ENCODE measurements at regions not wholly inside any gene's neighbourhood (a gene's known extent, or its start where the extent isn't known, plus 50 kb on each side); places are given as distances from the start of the nearest gene placed in this dataset.

- H2AFZ ChIP-seq, result no peak overlapping the region
- H3K27me3 ChIP-seq, result no peaks in the 10 kb centered on the region
- 70% methylated on average over 4 of the region's 4 CpGs for WGBS (ENCODE audit: low lambda C conversion rate, missing lambda C conversion rate)
- H3K36me3 ChIP-seq (replicated peaks; ENCODE audit: insufficient read depth, low read depth), result no peaks in the 10 kb centered on the region
- no peaks in the 10 kb centered on the region for H3K9me2 ChIP-seq (replicated peaks; ENCODE audit: insufficient read depth)
- DNase-seq (ENCODE audit: low spot score), result no peak
- no peaks in the 10 kb centered on the region for H3K4me1 ChIP-seq (ENCODE audit: insufficient read depth)
- TF ChIP-seq EZH2phosphoT487 (IDR thresholded peaks at IDR 0.05; ENCODE audit: low read depth, severe bottlenecking, unreplicated experiment), result no peak
- TF ChIP-seq EZH2 (IDR thresholded peaks at IDR 0.05; ENCODE audit: borderline replicate concordance), result no peak
- TF ChIP-seq, protein P1, sequence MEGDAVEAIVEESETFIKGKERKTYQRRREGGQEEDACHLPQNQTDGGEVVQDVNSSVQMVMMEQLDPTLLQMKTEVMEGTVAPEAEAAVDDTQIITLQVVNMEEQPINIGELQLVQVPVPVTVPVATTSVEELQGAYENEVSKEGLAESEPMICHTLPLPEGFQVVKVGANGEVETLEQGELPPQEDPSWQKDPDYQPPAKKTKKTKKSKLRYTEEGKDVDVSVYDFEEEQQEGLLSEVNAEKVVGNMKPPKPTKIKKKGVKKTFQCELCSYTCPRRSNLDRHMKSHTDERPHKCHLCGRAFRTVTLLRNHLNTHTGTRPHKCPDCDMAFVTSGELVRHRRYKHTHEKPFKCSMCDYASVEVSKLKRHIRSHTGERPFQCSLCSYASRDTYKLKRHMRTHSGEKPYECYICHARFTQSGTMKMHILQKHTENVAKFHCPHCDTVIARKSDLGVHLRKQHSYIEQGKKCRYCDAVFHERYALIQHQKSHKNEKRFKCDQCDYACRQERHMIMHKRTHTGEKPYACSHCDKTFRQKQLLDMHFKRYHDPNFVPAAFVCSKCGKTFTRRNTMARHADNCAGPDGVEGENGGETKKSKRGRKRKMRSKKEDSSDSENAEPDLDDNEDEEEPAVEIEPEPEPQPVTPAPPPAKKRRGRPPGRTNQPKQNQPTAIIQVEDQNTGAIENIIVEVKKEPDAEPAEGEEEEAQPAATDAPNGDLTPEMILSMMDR (IDR thresholded peaks at IDR 0.05; ENCODE audit: poor library complexity), result no peak
- H4K20me1 ChIP-seq (ENCODE audit: insufficient read depth, poor library complexity, severe bottlenecking), result no peaks in the 10 kb centered on the region
- H3K4me2 ChIP-seq, result no peak overlapping the region
- H3K4me3 ChIP-seq, result no peak overlapping the region
- H3K9me3 ChIP-seq (ENCODE audit: low read depth), result no peaks in the 10 kb centered on the region
- no peak overlapping the region for H3K27ac ChIP-seq
- H3K79me2 ChIP-seq, result no peaks in the 10 kb centered on the region
Observed at GRCh38 chr5:98517560-98518366, 255.7 kb upstream of the RGMB start.

GRCh38 chr5:98518754-98519153 is 254.7 kb upstream of the RGMB start:
- Histone ChIP-seq H3K4me3 (no peak overlapping the region), H3K9me2 (replicated peaks; ENCODE audit: insufficient read depth) (no peaks in the 10 kb centered on the region), H3K27ac (no peak overlapping the region), H3K4me1 (ENCODE audit: insufficient read depth) (no peaks in the 10 kb centered on the region), H3K36me3 (replicated peaks; ENCODE audit: insufficient read depth, low read depth) (no peaks in the 10 kb centered on the region), H3K4me2 (no peak overlapping the region), H3K9me3 (ENCODE audit: low read depth) (no peaks in the 10 kb centered on the region), H3K79me2 (no peaks in the 10 kb centered on the region), H2AFZ (no peak overlapping the region), H3K27me3 (no peaks in the 10 kb centered on the region), H4K20me1 (ENCODE audit: insufficient read depth, poor library complexity, severe bottlenecking) (no peaks in the 10 kb centered on the region)
- DNase-seq (ENCODE audit: low spot score), result no peak
- TF ChIP-seq EZH2phosphoT487 (IDR thresholded peaks at IDR 0.05; ENCODE audit: low read depth, severe bottlenecking, unreplicated experiment), result no peak
- TF ChIP-seq, protein P1 (IDR thresholded peaks at IDR 0.05; ENCODE audit: poor library complexity), result no peak
- no peak for TF ChIP-seq EZH2 (IDR thresholded peaks at IDR 0.05; ENCODE audit: borderline replicate concordance)
- 26% methylated on average over 1 of the region's 1 CpG for WGBS (ENCODE audit: low lambda C conversion rate, missing lambda C conversion rate)

DNA sequence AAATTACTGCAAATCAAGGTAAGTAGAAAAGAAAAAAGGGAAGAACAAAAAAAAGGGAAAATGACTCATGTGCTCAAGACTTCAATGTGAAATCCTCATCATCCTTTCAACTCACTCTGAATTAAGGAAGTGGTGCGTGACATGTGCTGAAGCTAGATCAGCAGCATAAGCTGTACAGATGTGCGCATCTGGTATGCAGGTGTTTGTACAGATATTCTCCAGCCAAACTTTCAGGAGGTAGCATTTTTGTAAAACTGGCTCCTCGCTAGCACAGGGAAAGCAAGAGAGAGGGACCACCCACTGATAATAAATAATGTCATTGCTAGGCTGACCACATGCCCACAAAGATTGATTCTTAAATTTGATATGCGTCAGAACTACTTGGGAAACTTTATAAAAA is 253.9 kb upstream of the RGMB start:
- TF ChIP-seq EZH2 (IDR thresholded peaks at IDR 0.05; ENCODE audit: borderline replicate concordance) (no peak), EZH2phosphoT487 (IDR thresholded peaks at IDR 0.05; ENCODE audit: low read depth, severe bottlenecking, unreplicated experiment) (no peak)
- TF ChIP-seq, protein P1 (IDR thresholded peaks at IDR 0.05; ENCODE audit: poor library complexity), result no peak
- no peak overlapping the region for H2AFZ ChIP-seq

More for the DNA sequence above, 253.9 kb upstream of the RGMB start:
- Histone ChIP-seq H3K79me2 (no peaks in the 10 kb centered on the region), H3K36me3 (replicated peaks; ENCODE audit: insufficient read depth, low read depth) (no peaks in the 10 kb centered on the region), H4K20me1 (ENCODE audit: insufficient read depth, poor library complexity, severe bottlenecking) (no peaks in the 10 kb centered on the region), H3K4me3 (no peak overlapping the region), H3K27me3 (no peaks in the 10 kb centered on the region), H3K9me3 (ENCODE audit: low read depth) (no peaks in the 10 kb centered on the region), H3K9me2 (replicated peaks; ENCODE audit: insufficient read depth) (no peaks in the 10 kb centered on the region), H3K27ac (no peak overlapping the region), H3K4me2 (no peak overlapping the region), H3K4me1 (ENCODE audit: insufficient read depth) (no peaks in the 10 kb centered on the region)
- WGBS (ENCODE audit: low lambda C conversion rate, missing lambda C conversion rate), result 74% methylated on average over 4 of the region's 4 CpGs
- no peak for DNase-seq (ENCODE audit: low spot score)
